Coronary artery (tissue), 2 donors: ENCODE measurements at regions not wholly inside any gene's neighbourhood (a gene's known extent, or its start where the extent isn't known, plus 50 kb on each side); places are given as distances from the start of the nearest gene placed in this dataset.

Experiments used
- DNase-seq: peaks from one replicate; pipeline ENCODE4 v3.0.0-alpha.2; 2017; ENCODE audit warnings: low spot score
- H3K27ac ChIP-seq, 2 donors: fragments of 200-600 bp; sonication (generic); one replicate each; pipeline ENCODE4 v1.5.1; 2016 to 2019
- H3K4me3 ChIP-seq: fragments of 200-600 bp; sonication (generic); 2 replicates; pipeline ENCODE4 v1.5.1; 2016; ENCODE audit warnings: mild to moderate bottlenecking, moderate library complexity
- CTCF ChIP-seq: fragments of 200-600 bp; sonication (generic); IDR thresholded peaks from one replicate; pipeline ENCODE4 v1.5.1; 2019; ENCODE audit warnings: antibody characterized with exemption

GRCh38 chr3:194925614-194926013 is 239.9 kb downstream of the FAM43A start:
- DNase-seq, result no peak
- no peak overlapping the region for H3K4me3 ChIP-seq
- no peak overlapping the region for H3K27ac ChIP-seq
- no peak for TF ChIP-seq CTCF

- TF ChIP-seq CTCF, result no peak
- peak overlapping the region in 1 of 2 donors; percentile 48 for H3K27ac ChIP-seq
- DNase-seq, result no peak
- no peak overlapping the region for H3K4me3 ChIP-seq
Observed at GRCh38 chr3:194928227-194928626, 242.5 kb downstream of the FAM43A start.

- Histone ChIP-seq H3K4me3 (no peak overlapping the region), H3K27ac (peak overlapping the region in 1 of 2 donors; percentile 48)
- no peak for DNase-seq
- peak; percentile 33 for TF ChIP-seq CTCF
Observed at GRCh38 chr3:194928831-194929577, 243.3 kb downstream of the FAM43A start.

GRCh38 chr3:194929578-194929960 is 243.9 kb downstream of the FAM43A start:
- DNase-seq, result no peak
- Histone ChIP-seq H3K27ac (no peak overlapping the region), H3K4me3 (no peak overlapping the region)
- TF ChIP-seq CTCF, result no peak

- Histone ChIP-seq H3K27ac (peak overlapping the region in 1 of 2 donors; percentile 36), H3K4me3 (no peak overlapping the region)
- no peak for DNase-seq
- no peak for TF ChIP-seq CTCF
Observed at GRCh38 chr3:194930377-194931204, 244.9 kb downstream of the FAM43A start.

- TF ChIP-seq CTCF, result no peak
- Histone ChIP-seq H3K27ac (peak overlapping the region in 1 of 2 donors; percentile 36), H3K4me3 (no peak overlapping the region)
- DNase-seq, result no peak
Observed at GRCh38 chr3:194931347-194931746, 245.7 kb downstream of the FAM43A start.
